GM19099 (cell line): ENCODE measurements at regions not wholly inside any gene's neighbourhood (a gene's known extent, or its start where the extent isn't known, plus 50 kb on each side); places are given as distances from the start of the nearest gene placed in this dataset.

Experiments
- POLR2A ChIP-seq: IDR thresholded peaks from 3 replicates; pipeline ENCODE4 v1.6.1; 2011; ENCODE audit warnings: low read depth; ENCODE audit not compliant: insufficient read length; ENCODE audit errors: extremely low read depth

DNA sequence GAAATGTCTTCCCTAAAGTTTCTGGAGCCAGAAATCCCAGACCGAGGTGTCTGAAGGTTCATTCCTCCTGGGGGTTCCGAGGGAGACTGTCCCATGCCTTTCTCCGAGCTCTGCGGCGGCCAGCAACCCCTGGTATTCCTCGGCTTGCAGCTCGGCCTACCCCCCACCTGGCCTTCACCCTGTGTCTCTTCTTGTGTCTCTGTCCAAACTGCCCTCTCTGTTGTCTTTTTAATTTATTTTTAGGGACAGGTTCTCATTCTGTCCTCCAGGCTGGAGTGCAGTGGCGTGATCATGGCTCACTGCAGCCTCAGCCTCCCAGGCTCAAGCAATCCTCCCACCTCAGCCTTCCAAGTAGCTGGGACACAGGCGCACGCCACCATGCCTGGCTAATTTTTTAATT lies 211.7 kb downstream of the SEC14L1 start:
- no peak for TF ChIP-seq POLR2A

DNA sequence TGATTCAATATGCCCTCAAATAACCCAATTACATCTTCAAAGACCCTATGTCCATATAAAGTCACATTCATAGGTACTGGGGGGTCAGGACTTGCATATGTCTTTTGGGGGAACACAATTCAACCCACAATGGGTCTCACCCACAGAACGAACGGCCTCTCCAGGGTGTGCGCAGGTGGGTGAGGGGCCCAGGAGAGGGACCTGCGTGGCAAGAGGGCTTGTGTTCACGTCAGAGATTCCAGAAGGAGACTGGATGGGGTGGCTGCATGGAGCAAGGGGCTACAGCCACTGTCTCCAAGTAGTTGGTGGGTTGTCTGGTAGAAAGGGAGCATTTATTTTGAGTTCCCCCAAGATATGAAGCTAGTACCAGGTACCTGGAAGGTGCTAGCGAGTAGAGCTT lies 212.2 kb downstream of the SEC14L1 start:
- TF ChIP-seq POLR2A, result no peak

DNA sequence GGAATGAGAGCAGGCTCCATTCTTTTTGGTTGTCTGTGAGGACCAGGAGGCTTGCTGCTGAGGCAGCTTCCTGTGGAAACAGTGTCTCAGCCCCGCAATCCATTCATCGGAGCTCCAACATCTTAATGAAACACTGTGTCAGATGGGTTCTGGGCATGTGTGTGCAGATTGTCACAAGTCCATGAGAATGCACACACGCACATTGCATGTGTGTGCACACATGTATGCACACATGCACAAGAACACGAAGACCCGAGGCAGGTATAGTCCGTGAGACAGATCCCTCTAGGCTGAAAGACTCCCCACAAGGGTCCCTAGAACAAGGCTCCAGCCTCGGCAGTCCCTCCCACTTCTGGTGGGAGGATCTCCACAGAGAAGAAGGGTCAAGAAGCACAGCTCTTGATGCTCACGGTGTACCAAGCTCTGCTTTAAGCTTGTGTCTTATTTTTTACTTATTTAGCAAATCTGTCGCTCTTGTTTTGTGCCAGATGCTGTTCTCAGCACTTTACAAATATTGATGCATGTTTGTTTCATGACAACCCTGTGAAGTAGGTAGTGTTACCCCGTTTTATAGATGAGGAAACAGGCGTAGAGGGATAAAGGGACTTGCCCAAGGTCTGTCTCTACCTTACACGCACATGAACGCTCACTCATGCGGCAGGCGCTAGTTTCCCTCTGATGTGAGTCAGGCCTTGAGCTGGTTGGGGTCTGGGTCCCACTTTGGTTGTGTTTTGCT lies 213.1 kb downstream of the SEC14L1 start:
- TF ChIP-seq POLR2A, result no peak

- TF ChIP-seq POLR2A, result no peak
These were observed 213.6 kb downstream of the SEC14L1 start for GRCh38 chr17:77354420-77354669.

GRCh38 chr17:77354670-77355455 lies 214.1 kb downstream of the SEC14L1 start:
- no peak for TF ChIP-seq POLR2A

GRCh38 chr17:77356109-77356689 lies 215.4 kb downstream of the SEC14L1 start:
- TF ChIP-seq POLR2A, result no peak

DNA sequence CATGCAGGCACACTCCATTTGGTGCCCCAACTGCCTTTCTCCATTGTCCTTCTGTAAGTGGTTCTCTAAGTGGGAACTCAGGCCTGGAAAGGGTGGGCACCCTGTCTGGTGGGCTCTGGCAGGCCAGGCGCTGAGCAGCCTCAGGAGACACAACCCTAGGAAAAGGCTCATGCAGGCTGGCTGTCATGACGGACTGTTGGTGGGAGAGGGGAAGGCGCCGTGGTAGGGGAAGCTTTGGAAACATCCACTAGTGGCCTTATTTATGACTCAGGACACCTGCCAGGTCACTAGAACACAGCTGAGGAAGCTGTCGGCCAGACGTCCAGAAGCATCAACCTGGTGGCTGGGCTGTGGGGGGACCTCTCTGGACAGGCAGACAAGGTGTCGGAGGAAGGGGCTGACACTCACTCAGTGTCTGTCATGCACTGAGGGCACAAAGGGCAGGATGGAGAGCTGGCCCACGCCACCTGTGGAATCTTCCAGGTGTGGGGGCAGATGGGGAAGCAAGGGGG lies 216.0 kb downstream of the SEC14L1 start:
- TF ChIP-seq POLR2A, result no peak

DNA sequence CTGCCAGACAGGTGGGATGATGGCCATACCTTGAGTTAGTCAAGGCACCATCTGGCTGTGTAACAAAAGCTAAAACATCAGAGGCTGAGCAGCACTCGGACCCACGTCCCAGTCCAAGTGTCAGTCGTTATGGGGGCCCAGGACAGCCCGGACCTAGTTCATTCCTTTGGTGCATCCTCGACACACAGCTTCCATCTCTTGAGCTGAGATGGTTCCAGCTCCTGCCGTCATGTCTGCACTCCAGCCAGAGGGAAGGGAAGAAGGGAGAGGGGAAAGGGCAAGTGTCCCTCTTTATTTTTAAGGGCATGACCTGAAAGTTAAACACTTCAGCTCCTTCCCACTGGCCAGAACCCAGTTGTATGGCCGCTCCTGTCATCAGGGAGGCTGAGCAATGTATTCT lies 218.0 kb downstream of the SEC14L1 start:
- no peak for TF ChIP-seq POLR2A

GRCh38 chr17:77359236-77359635 lies 218.5 kb downstream of the SEC14L1 start:
- TF ChIP-seq POLR2A, result no peak

DNA sequence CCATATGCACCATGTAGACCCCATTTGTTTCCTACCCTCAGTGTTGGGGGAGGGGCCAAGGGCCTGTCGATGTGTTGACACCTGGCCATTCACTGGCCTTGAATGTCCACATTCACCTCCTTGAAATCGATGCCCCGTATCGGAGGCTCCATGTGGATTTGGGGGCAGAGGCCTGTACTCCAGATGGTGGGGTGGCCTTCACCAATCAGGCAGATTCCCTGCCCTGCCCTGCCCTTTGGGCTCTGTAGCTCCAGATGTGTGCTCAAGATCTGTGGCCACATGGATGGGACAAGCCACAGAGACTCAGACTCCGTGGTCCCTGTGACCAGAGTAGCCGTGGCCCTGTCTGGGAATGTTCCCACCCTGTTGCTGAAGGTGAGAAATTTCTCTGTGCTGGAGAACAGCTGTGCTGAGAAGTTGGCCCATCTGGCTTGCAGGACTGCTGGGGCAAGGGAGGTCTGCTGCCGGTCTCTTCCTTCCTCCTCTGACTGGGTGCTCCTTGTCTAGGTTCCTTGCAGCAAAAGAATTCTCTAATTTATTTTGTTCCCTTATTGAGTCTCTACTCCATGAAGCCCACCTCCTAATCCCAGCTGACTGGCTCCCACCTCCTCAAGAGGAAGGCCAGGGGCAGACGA lies 221.3 kb downstream of the SEC14L1 start:
- no peak for TF ChIP-seq POLR2A

GRCh38 chr17:77363821-77364361 lies 223.1 kb downstream of the SEC14L1 start:
- no peak for TF ChIP-seq POLR2A

GRCh38 chr17:77364381-77364911 lies 223.7 kb downstream of the SEC14L1 start:
- no peak for TF ChIP-seq POLR2A

- TF ChIP-seq POLR2A, result no peak
These were observed 224.3 kb downstream of the SEC14L1 start for GRCh38 chr17:77364941-77365583.

GRCh38 chr17:77365584-77366186 lies 224.9 kb downstream of the SEC14L1 start:
- no peak for TF ChIP-seq POLR2A

GRCh38 chr17:77366206-77366557 lies 225.4 kb downstream of the SEC14L1 start:
- TF ChIP-seq POLR2A, result no peak
